Stimulated activated naive B cell treated with anti-CD40 and anti-IgM and Interleukin-4, amounts not matched to agents 10 μg/mL and 1 μg/mL and 100 μg/mL, for 72 hours (primary cell): ENCODE measurements at regions not wholly inside any gene's neighbourhood (a gene's known extent, or its start where the extent isn't known, plus 50 kb on each side); places are given as distances from the start of the nearest gene placed in this dataset.
"Not testable (repeated sequence)": the region's sequence is repeated elsewhere in the genome, so short reads cannot be mapped to it uniquely, and the experiment has no call there.

Experiments
- ATAC-seq, 2 donors: fragments of 150-1000 bp; cut with Tn5 transposase; replicated peaks; 2 replicates each; pipeline ENCODE4 v1.10.0; 2021; ENCODE audit warnings: moderate library complexity in 1 of 2
- DNase-seq: peaks from one replicate; pipeline ENCODE4 v3.0.0; 2021
- H3K27ac Mint-ChIP-seq: one replicate; pipeline ENCODE4 v1.8.0; 2022; ENCODE audit warnings: mild to moderate bottlenecking, mixed read lengths
- H3K27me3 Mint-ChIP-seq, 2 donors: one replicate each; pipeline ENCODE4 v1.8.0; 2022; ENCODE audit warnings: mixed read lengths in 2 of 2
- H3K36me3 Mint-ChIP-seq, 2 donors: one replicate each; pipeline ENCODE4 v1.8.0; 2022; ENCODE audit warnings: mixed read lengths in 2 of 2, mild to moderate bottlenecking in 1 of 2
- H3K4me1 Mint-ChIP-seq, 2 donors: one replicate each; pipeline ENCODE4 v1.8.0; 2022; ENCODE audit warnings: mixed read lengths in 2 of 2, mild to moderate bottlenecking in 1 of 2
- H3K4me3 Mint-ChIP-seq, 2 donors: one replicate each; pipeline ENCODE4 v1.8.0; 2022; ENCODE audit warnings: mild to moderate bottlenecking in 2 of 2, mixed read lengths in 2 of 2, moderate library complexity in 1 of 2
- H3K9me3 Mint-ChIP-seq, 2 donors: one replicate each; pipeline ENCODE4 v1.8.0; 2022; ENCODE audit warnings: mixed read lengths in 2 of 2, mild to moderate bottlenecking in 1 of 2

- ATAC-seq (no peak), DNase-seq (no peak)
- Mint-ChIP-seq H3K9me3 (peaks cover 6 to 9% of the 10 kb centered on the region in 2 donors), H3K4me3 (no peak overlapping the region), H3K36me3 (peaks cover 2 to 5% of the 10 kb centered on the region in 2 donors), H3K27ac (no peak overlapping the region), H3K4me1 (no peaks in the 10 kb centered on the region), H3K27me3 (peaks cover 10 to 15% of the 10 kb centered on the region in 2 donors)
These were observed 106.8 kb upstream of the FOXK1 start for GRCh38 chr7:4575254-4575653.

- Mint-ChIP-seq H3K4me1 (no peaks in the 10 kb centered on the region), H3K36me3 (no peaks in the 10 kb centered on the region), H3K27me3 (peaks cover 11 to 12% of the 10 kb centered on the region in 2 donors), H3K4me3 (no peak overlapping the region), H3K9me3 (no peaks in the 10 kb centered on the region), H3K27ac (no peak overlapping the region)
- ATAC-seq: no peak
- no peak for DNase-seq
These were observed 78.9 kb upstream of the FOXK1 start for GRCh38 chr7:4602905-4603842.

GRCh38 chr7:4603843-4604231 lies 78.3 kb upstream of the FOXK1 start:
- H3K9me3 Mint-ChIP-seq: no peaks in the 10 kb centered on the region
- DNase-seq (no peak), ATAC-seq (no peak)
- H3K27me3 Mint-ChIP-seq: peaks cover 11 to 12% of the 10 kb centered on the region in 2 donors
- no peaks in the 10 kb centered on the region for H3K36me3 Mint-ChIP-seq
- H3K27ac Mint-ChIP-seq: no peak overlapping the region
- H3K4me3 Mint-ChIP-seq: no peak overlapping the region
- no peaks in the 10 kb centered on the region for H3K4me1 Mint-ChIP-seq

- H3K27me3 Mint-ChIP-seq: peaks cover 11 to 12% of the 10 kb centered on the region in 2 donors
- no peak for DNase-seq
- H3K27ac Mint-ChIP-seq: no peak overlapping the region
These were observed 77.6 kb upstream of the FOXK1 start for GRCh38 chr7:4604456-4604940.

GRCh38 chr7:4606797-4607196 lies 75.3 kb upstream of the FOXK1 start:
- ATAC-seq (no peak), DNase-seq (no peak)
- H3K4me1 Mint-ChIP-seq: peaks cover 0 to 1% of the 10 kb centered on the region in 2 donors
- H3K4me3 Mint-ChIP-seq: no peak overlapping the region
- peaks cover 11 to 16% of the 10 kb centered on the region in 2 donors for H3K27me3 Mint-ChIP-seq
- H3K27ac Mint-ChIP-seq: no peak overlapping the region
- no peaks in the 10 kb centered on the region for H3K9me3 Mint-ChIP-seq
- no peaks in the 10 kb centered on the region for H3K36me3 Mint-ChIP-seq

More at GRCh38 chr7:4604456-4604940, 77.6 kb upstream of the FOXK1 start:
- Mint-ChIP-seq H3K4me1 (no peaks in the 10 kb centered on the region), H3K4me3 (no peak overlapping the region), H3K36me3 (no peaks in the 10 kb centered on the region), H3K9me3 (no peaks in the 10 kb centered on the region)
- no peak for ATAC-seq

- Mint-ChIP-seq H3K4me3 (no peak overlapping the region), H3K27me3 (peaks cover 11 to 16% of the 10 kb centered on the region in 2 donors), H3K4me1 (peaks cover 0 to 1% of the 10 kb centered on the region in 2 donors), H3K9me3 (no peaks in the 10 kb centered on the region), H3K36me3 (no peaks in the 10 kb centered on the region), H3K27ac (no peak overlapping the region)
- ATAC-seq (no peak), DNase-seq (no peak)
These were observed 74.8 kb upstream of the FOXK1 start for GRCh38 chr7:4607311-4607729.

- H3K36me3 Mint-ChIP-seq, DNase-seq, H3K27ac Mint-ChIP-seq, ATAC-seq, H3K9me3 Mint-ChIP-seq, H3K4me3 Mint-ChIP-seq: not testable (repeated sequence)
- H3K27me3 Mint-ChIP-seq: peaks cover 11 to 12% of the 10 kb centered on the region in 2 donors
- H3K4me1 Mint-ChIP-seq: peaks cover 11 to 15% of the 10 kb centered on the region in 2 donors
These were observed 72.5 kb upstream of the FOXK1 start for GRCh38 chr7:4609576-4609975.

GRCh38 chr7:4610768-4611467 lies 71.2 kb upstream of the FOXK1 start:
- DNase-seq (peak; percentile 36), ATAC-seq (peak; percentile 81 to 88)
- Mint-ChIP-seq H3K4me3 (no peak overlapping the region), H3K27ac (no peak overlapping the region), H3K36me3 (no peaks in the 10 kb centered on the region), H3K27me3 (peaks cover 11 to 12% of the 10 kb centered on the region in 2 donors), H3K9me3 (no peaks in the 10 kb centered on the region), H3K4me1 (peaks cover 11 to 15% of the 10 kb centered on the region in 2 donors)

GRCh38 chr7:4612237-4612636 lies 69.9 kb upstream of the FOXK1 start:
- peaks cover 2 to 6% of the 10 kb centered on the region in 2 donors for H3K27me3 Mint-ChIP-seq
- peaks cover 11 to 15% of the 10 kb centered on the region in 2 donors for H3K4me1 Mint-ChIP-seq
- H3K9me3 Mint-ChIP-seq: no peaks in the 10 kb centered on the region
- ATAC-seq (no peak), DNase-seq (no peak)
- H3K27ac Mint-ChIP-seq: no peak overlapping the region
- no peaks in the 10 kb centered on the region for H3K36me3 Mint-ChIP-seq
- H3K4me3 Mint-ChIP-seq: no peak overlapping the region

GRCh38 chr7:4612939-4613841 lies 68.9 kb upstream of the FOXK1 start:
- Mint-ChIP-seq H3K27me3 (peaks cover 0 to 4% of the 10 kb centered on the region in 2 donors), H3K4me3 (peak overlapping the region; percentile 63 to 64), H3K36me3 (no peaks in the 10 kb centered on the region), H3K4me1 (peaks cover 11 to 15% of the 10 kb centered on the region in 2 donors), H3K27ac (peak overlapping the region; percentile 62), H3K9me3 (no peaks in the 10 kb centered on the region)
- DNase-seq (no peak), ATAC-seq (peak; percentile 60 to 67)

GRCh38 chr7:4613846-4614548 lies 68.1 kb upstream of the FOXK1 start:
- H3K4me3 Mint-ChIP-seq: peak overlapping the region; percentile 63 to 64
- H3K27me3 Mint-ChIP-seq: peaks cover 0 to 4% of the 10 kb centered on the region in 2 donors
- peaks cover 11 to 15% of the 10 kb centered on the region in 2 donors for H3K4me1 Mint-ChIP-seq
- H3K9me3 Mint-ChIP-seq: no peaks in the 10 kb centered on the region
- H3K36me3 Mint-ChIP-seq: no peaks in the 10 kb centered on the region
- ATAC-seq (no peak), DNase-seq (no peak)
- no peak overlapping the region for H3K27ac Mint-ChIP-seq

- Mint-ChIP-seq H3K4me1 (peaks cover 11 to 15% of the 10 kb centered on the region in 2 donors), H3K36me3 (no peaks in the 10 kb centered on the region), H3K27ac (no peak overlapping the region), H3K4me3 (no peak overlapping the region), H3K9me3 (no peaks in the 10 kb centered on the region), H3K27me3 (no peaks in the 10 kb centered on the region)
- ATAC-seq (no peak), DNase-seq (no peak)
These were observed 66.0 kb upstream of the FOXK1 start for GRCh38 chr7:4616116-4616515.

- Mint-ChIP-seq H3K4me3 (no peak overlapping the region), H3K27ac (no peak overlapping the region), H3K36me3 (peaks cover 10% of the 10 kb centered on the region in 2 donors), H3K9me3 (peaks cover 9 to 10% of the 10 kb centered on the region in 2 donors), H3K4me1 (peaks cover 8 to 12% of the 10 kb centered on the region in 2 donors), H3K27me3 (peaks cover 4 to 11% of the 10 kb centered on the region in 2 donors)
- ATAC-seq: no peak
- no peak for DNase-seq
These were observed 60.7 kb upstream of the FOXK1 start for GRCh38 chr7:4621396-4621795.
